ENCODE measurements at regions not wholly inside any gene's neighbourhood (a gene's known extent, or its start where the extent isn't known, plus 50 kb on each side); places are given as distances from the start of the nearest gene placed in this dataset.

DNA sequence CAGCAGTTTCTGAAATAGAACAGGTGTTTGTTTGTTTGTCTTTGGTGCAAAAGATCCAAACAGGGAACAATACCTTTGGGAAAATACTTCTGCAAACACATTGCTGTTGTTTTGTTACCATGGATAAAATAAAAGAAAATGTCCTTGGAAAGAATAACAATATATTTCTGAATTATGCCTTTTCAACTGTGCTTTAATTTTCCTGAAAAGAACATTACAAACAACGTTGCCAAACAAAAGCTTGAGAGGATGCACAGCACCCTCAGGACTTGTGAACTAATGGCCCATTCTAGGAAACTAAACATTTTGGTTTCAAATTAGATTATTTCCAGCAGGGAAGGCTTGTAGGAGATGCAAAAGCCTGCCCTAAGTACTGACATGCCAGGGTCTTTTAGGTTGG is 967.2 kb downstream of the TLE4 start:
- TF ChIP-seq, protein P1, sequence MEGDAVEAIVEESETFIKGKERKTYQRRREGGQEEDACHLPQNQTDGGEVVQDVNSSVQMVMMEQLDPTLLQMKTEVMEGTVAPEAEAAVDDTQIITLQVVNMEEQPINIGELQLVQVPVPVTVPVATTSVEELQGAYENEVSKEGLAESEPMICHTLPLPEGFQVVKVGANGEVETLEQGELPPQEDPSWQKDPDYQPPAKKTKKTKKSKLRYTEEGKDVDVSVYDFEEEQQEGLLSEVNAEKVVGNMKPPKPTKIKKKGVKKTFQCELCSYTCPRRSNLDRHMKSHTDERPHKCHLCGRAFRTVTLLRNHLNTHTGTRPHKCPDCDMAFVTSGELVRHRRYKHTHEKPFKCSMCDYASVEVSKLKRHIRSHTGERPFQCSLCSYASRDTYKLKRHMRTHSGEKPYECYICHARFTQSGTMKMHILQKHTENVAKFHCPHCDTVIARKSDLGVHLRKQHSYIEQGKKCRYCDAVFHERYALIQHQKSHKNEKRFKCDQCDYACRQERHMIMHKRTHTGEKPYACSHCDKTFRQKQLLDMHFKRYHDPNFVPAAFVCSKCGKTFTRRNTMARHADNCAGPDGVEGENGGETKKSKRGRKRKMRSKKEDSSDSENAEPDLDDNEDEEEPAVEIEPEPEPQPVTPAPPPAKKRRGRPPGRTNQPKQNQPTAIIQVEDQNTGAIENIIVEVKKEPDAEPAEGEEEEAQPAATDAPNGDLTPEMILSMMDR (IDR thresholded peaks at IDR 0.05) = no peak
- TF ChIP-seq POLR2A (IDR thresholded peaks at IDR 0.05) (no peak), EP300 (IDR thresholded peaks at IDR 0.05) (no peak), POLR2AphosphoS5 (IDR thresholded peaks at IDR 0.05) (no peak)
